GM12872 (cell line): ENCODE measurements at regions not wholly inside any gene's neighbourhood (a gene's known extent, or its start where the extent isn't known, plus 50 kb on each side); places are given as distances from the start of the nearest gene placed in this dataset.

ENCODE experiments used
- TF ChIP-seq, protein P1 (sequence below): IDR thresholded peaks from 3 replicates; pipeline ENCODE4 v1.5.1; 2011; ENCODE audit warnings: low read depth, mild to moderate bottlenecking, low read length, moderate library complexity; ENCODE audit not compliant: insufficient read depth

- TF ChIP-seq, protein P1, sequence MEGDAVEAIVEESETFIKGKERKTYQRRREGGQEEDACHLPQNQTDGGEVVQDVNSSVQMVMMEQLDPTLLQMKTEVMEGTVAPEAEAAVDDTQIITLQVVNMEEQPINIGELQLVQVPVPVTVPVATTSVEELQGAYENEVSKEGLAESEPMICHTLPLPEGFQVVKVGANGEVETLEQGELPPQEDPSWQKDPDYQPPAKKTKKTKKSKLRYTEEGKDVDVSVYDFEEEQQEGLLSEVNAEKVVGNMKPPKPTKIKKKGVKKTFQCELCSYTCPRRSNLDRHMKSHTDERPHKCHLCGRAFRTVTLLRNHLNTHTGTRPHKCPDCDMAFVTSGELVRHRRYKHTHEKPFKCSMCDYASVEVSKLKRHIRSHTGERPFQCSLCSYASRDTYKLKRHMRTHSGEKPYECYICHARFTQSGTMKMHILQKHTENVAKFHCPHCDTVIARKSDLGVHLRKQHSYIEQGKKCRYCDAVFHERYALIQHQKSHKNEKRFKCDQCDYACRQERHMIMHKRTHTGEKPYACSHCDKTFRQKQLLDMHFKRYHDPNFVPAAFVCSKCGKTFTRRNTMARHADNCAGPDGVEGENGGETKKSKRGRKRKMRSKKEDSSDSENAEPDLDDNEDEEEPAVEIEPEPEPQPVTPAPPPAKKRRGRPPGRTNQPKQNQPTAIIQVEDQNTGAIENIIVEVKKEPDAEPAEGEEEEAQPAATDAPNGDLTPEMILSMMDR = no peak
These were observed 442.4 kb downstream of the CCSER2 start for GRCh38 chr10:84770824-84771223.

- TF ChIP-seq, protein P1 = peak; percentile 70
These were observed 455.0 kb downstream of the CCSER2 start for GRCh38 chr10:84783386-84783785.

DNA sequence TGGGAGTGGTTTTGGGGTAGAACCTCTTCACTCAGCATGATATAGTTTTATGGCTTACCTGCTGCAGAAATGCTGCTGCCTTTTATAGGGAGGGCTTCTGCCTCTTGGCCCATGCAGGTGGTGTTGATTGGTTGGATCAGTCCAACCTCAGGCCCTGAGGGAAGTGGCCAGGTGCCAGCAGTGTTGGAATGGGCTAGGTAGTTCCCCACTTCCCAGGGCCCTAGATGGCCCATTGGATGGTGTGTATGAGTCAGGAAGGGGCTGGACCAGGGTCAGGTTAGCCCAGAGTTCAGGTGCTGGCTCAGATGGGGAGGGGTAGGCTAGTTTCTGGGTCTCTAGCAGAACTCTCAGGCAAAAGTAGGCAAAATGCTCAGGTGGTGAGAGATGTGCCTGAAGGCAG, 455.5 kb downstream of the CCSER2 start:
- TF ChIP-seq, protein P1 = no peak

- TF ChIP-seq, protein P1 = no peak
These were observed 456.4 kb downstream of the CCSER2 start for GRCh38 chr10:84784749-84785148.

- TF ChIP-seq, protein P1 = no peak
These were observed 460.6 kb downstream of the CCSER2 start for GRCh38 chr10:84789026-84789425.

- TF ChIP-seq, protein P1 = no peak
These were observed 469.9 kb downstream of the CCSER2 start for GRCh38 chr10:84798312-84798711.

DNA sequence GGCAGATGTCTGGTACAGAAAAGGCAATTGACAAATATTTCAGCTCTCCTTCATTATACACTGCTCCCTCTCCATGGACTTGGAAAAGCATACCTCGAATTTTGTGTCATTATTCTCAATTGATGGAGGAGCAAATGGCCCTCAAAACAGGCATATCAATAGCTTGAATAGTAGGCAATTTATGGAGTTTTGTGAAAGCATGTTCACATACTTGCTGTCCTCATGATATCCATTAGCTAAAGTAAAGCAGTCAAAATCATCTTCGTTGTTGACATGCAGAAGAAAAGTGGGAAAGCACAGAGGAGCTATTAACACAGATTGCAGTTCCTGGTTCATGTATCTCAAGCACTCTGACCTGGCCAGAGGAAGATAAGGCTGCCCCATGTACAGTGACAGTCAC, 472.8 kb downstream of the CCSER2 start:
- TF ChIP-seq, protein P1 = no peak

GRCh38 chr10:84801916-84802315, 473.5 kb downstream of the CCSER2 start:
- TF ChIP-seq, protein P1 = no peak
